Astrocyte (in vitro differentiated cells and primary cell): ENCODE measurements at regions not wholly inside any gene's neighbourhood (a gene's known extent, or its start where the extent isn't known, plus 50 kb on each side); places are given as distances from the start of the nearest gene placed in this dataset.

Experiments used
- CTCF ChIP-seq: IDR thresholded peaks from 2 replicates; pipeline ENCODE4 v1.5.1; 2011; ENCODE audit warnings: low read depth, mild to moderate bottlenecking, inconsistent platforms, low read length, moderate library complexity; ENCODE audit not compliant: insufficient read depth
- EZH2 ChIP-seq: IDR thresholded peaks from 2 replicates; pipeline ENCODE4 v1.6.1; 2012; ENCODE audit warnings: mild to moderate bottlenecking, low read length, inconsistent platforms; ENCODE audit not compliant: insufficient read depth

GRCh38 chr1:105830571-105831146, 1225.8 kb upstream of the PRMT6 start:
- no peak for TF ChIP-seq CTCF
- TF ChIP-seq EZH2, result no peak
